ENCODE measurements at regions not wholly inside any gene's neighbourhood (a gene's known extent, or its start where the extent isn't known, plus 50 kb on each side); places are given as distances from the start of the nearest gene placed in this dataset.

GRCh38 chr12:83465632-83466031, 778.9 kb downstream of the TMTC2 start:
- TF ChIP-seq ZNF384 (IDR thresholded peaks at IDR 0.05): no peak
- no peak for TF ChIP-seq SP1 (IDR thresholded peaks at IDR 0.05)
- TF ChIP-seq L3MBTL2 (conservative IDR thresholded peaks at IDR 0.05): no peak
- no peak for TF ChIP-seq HDGF (IDR thresholded peaks at IDR 0.05; ENCODE audit: borderline replicate concordance)
- TF ChIP-seq PKNOX1 (IDR thresholded peaks at IDR 0.05): no peak
- TF ChIP-seq ELF4 (IDR thresholded peaks at IDR 0.05): no peak
- no peak for TF ChIP-seq ARNT (IDR thresholded peaks at IDR 0.05)
- TF ChIP-seq FOXM1 (IDR thresholded peaks at IDR 0.05; ENCODE audit: borderline replicate concordance): no peak
- TF ChIP-seq BHLHE40 (IDR thresholded peaks at IDR 0.05; ENCODE audit: borderline replicate concordance): no peak
